B cell (primary cell): ENCODE measurements at regions not wholly inside any gene's neighbourhood (a gene's known extent, or its start where the extent isn't known, plus 50 kb on each side); places are given as distances from the start of the nearest gene placed in this dataset.

Experiments
- ATAC-seq: fragments of 200-7000 bp; cut with Tn5 transposase; one replicate; pipeline ENCODE4 v1.10.0; 2021; ENCODE audit warnings: low read depth, mild to moderate bottlenecking, moderate number of reproducible peaks, moderate library complexity
- CTCF ChIA-PET: fragments of 350-600 bp; sonication (Branson Sonifier 250); formaldehyde crosslinking; loops from one replicate; lab custom pipeline; 2021; ENCODE audit warnings: antibody characterized with exemption, inconsistent platforms; lab: Charles Lee
- POLR2A ChIA-PET: fragments of 350-600 bp; sonication (Branson Sonifier 250); formaldehyde crosslinking; loops from one replicate; lab custom pipeline; 2021; ENCODE audit warnings: antibody characterized with exemption; lab: Charles Lee
- DNase-seq: peaks from one replicate; pipeline ENCODE4 v3.0.0; 2013
- H2AFZ ChIP-seq: 2 replicates; pipeline ENCODE4 v1.6.1; 2012; ENCODE audit warnings: mild to moderate bottlenecking, low read depth, low read length; ENCODE audit not compliant: insufficient read depth, poor library complexity, severe bottlenecking
- H3K27ac ChIP-seq, 2 donors: 1 replicate in 1 of 2; 2 replicates in 1 of 2; pipeline ENCODE4 v1.5.1; 2012 to 2013; ENCODE audit warnings: low read length in 2 of 2, mild to moderate bottlenecking in 2 of 2, moderate library complexity in 1 of 2
- H3K27me3 ChIP-seq, 4 experiments: fragments of 200-600 bp in 1 of 4; sonication (generic) in 1 of 4; replicated peaks in 1 of 4; 1 replicate in 2 of 4; 2 replicates in 2 of 4; pipeline versions ENCODE4 v1.6.1 to v1.7.0; 2013 to 2016; ENCODE audit warnings: low read length in 3 of 4, mild to moderate bottlenecking in 2 of 4, mixed read lengths in 1 of 4, moderate library complexity in 1 of 4; ENCODE audit not compliant: insufficient read depth in 4 of 4, control insufficient read depth in 3 of 4; ENCODE audit errors: control extremely low read depth in 1 of 4
- H3K36me3 ChIP-seq, 2 experiments: replicated peaks in 1 of 2; 1 replicate in 1 of 2; 2 replicates in 1 of 2; pipeline versions ENCODE4 v1.6.1 to v1.7.1; 2013; ENCODE audit warnings: low read length in 1 of 2; ENCODE audit not compliant: insufficient read depth in 2 of 2, control insufficient read depth in 1 of 2; ENCODE audit errors: control extremely low read depth in 1 of 2, extremely low read depth in 1 of 2
- H3K4me1 ChIP-seq, 2 donors: fragments of 200-600 bp in 1 of 2; sonication (generic) in 1 of 2; 1 replicate in 1 of 2; 2 replicates in 1 of 2; pipeline versions ENCODE4 v1.5.1 to v1.6.1; 2013 to 2017; ENCODE audit warnings: low read length in 2 of 2; ENCODE audit not compliant: control insufficient read depth in 2 of 2, insufficient read depth in 2 of 2
- H3K4me2 ChIP-seq: replicated peaks from 2 replicates; pipeline ENCODE3; 2012; ENCODE audit warnings: mild to moderate bottlenecking, low read depth, low read length; ENCODE audit not compliant: poor library complexity, severe bottlenecking
- H3K4me3 ChIP-seq, 5 experiments: fragments of 200-600 bp in 1 of 5; sonication (generic) in 1 of 5; 1 replicate in 3 of 5; 2 replicates in 2 of 5; pipeline versions ENCODE4 v1.5.1 to v1.7.0; 2011 to 2016; ENCODE audit warnings: low read length in 4 of 5, mild to moderate bottlenecking in 4 of 5, low read depth in 2 of 5, control low read depth in 1 of 5, moderate library complexity in 1 of 5; ENCODE audit not compliant: insufficient read depth in 1 of 5; ENCODE audit errors: control extremely low read depth in 1 of 5, extremely low read depth in 1 of 5
- H3K79me2 ChIP-seq: fragments of 200-600 bp; sonication (generic); one replicate; pipeline ENCODE4 v1.6.0; 2016; ENCODE audit warnings: low read length; ENCODE audit not compliant: control insufficient read depth, insufficient read depth
- H3K9ac ChIP-seq: fragments of 200-600 bp; sonication (generic); 2 replicates; pipeline ENCODE4 v1.6.1; 2017; ENCODE audit warnings: mild to moderate bottlenecking, low read length, moderate library complexity
- H3K9me3 ChIP-seq, 3 donors: one replicate each; pipeline versions ENCODE4 v1.6.1 to v1.7.1; 2013; ENCODE audit warnings: low read length in 2 of 3; ENCODE audit not compliant: control insufficient read depth in 2 of 3, insufficient read depth in 1 of 3; ENCODE audit errors: control extremely low read depth in 1 of 3
- H4K20me1 ChIP-seq: 2 replicates; pipeline ENCODE4 v1.6.0; 2012; ENCODE audit warnings: mild to moderate bottlenecking, low read length; ENCODE audit not compliant: insufficient read depth, control insufficient read depth, poor library complexity, severe bottlenecking
- H3K27ac Mint-ChIP-seq: one replicate; pipeline ENCODE4 v1.8.0; 2021; ENCODE audit warnings: mixed read lengths
- H3K27me3 Mint-ChIP-seq: one replicate; pipeline ENCODE4 v1.8.0; 2021; ENCODE audit warnings: mixed read lengths
- H3K4me1 Mint-ChIP-seq: one replicate; pipeline ENCODE4 v1.8.0; 2021; ENCODE audit warnings: mixed read lengths
- H3K4me3 Mint-ChIP-seq: one replicate; pipeline ENCODE4 v1.8.0; 2021; ENCODE audit warnings: mixed read lengths
- H3K9me3 Mint-ChIP-seq: one replicate; pipeline ENCODE4 v1.8.0; 2022; ENCODE audit warnings: mixed read lengths; ENCODE audit not compliant: insufficient read depth
- EZH2 ChIP-seq: IDR thresholded peaks from 2 replicates; pipeline ENCODE4 v1.6.1; 2012; ENCODE audit warnings: borderline replicate concordance, low read depth, mild to moderate bottlenecking, moderate library complexity, low read length; ENCODE audit not compliant: insufficient read depth, poor library complexity, severe bottlenecking
- WGBS: methylation state at CpG from one replicate; pipeline ENCODE4 v1.1.5; 2013; ENCODE audit warnings: missing lambda C conversion rate; ENCODE audit not compliant: insufficient coverage; 5-methylcytosine and 5-hydroxymethylcytosine counted together
- intact Hi-C: fragments of 100-400 bp; cut with micrococcal nuclease; formaldehyde crosslinking; loops from one replicate; pipeline ENCODE4 v1.10.0; 2022
- TF ChIP-seq, protein P1 (sequence below): fragments of 200-600 bp; IDR thresholded peaks from one replicate; pipeline ENCODE4 v1.8.0; 2022; ENCODE audit warnings: antibody characterized with exemption, mild to moderate bottlenecking

DNA sequence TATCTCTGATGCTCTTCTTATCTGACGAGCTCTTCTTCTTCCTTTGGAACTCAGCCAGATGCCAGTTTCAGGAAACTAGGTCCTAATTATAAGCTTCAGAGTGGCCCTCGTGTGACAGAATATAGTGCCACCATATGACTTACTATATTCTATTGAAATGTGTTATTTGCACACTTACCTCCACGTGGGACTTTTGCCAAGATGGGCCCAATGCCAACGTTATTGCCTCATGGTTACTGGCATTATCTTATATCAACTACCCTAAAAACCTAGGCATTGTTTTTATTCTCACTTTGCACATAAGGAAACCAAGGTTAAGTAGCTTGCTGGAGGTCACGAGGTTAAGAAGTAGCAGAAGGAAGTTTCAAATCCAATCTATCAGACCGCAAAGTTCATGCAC is 71.3 kb upstream of the SLCO3A1 start:
- no peaks in the 10 kb centered on the region for H4K20me1 ChIP-seq
- ATAC-seq (no peak), DNase-seq (no peak)
- H3K4me3 ChIP-seq: no peak overlapping the region
- H3K4me1 ChIP-seq: no peaks in the 10 kb centered on the region
- no peak overlapping the region for H3K4me3 Mint-ChIP-seq
- ChIA-PET POLR2A (no interaction called here), CTCF (no interaction called here)
- no peaks in the 10 kb centered on the region for H3K27me3 ChIP-seq
- TF ChIP-seq, protein P1, sequence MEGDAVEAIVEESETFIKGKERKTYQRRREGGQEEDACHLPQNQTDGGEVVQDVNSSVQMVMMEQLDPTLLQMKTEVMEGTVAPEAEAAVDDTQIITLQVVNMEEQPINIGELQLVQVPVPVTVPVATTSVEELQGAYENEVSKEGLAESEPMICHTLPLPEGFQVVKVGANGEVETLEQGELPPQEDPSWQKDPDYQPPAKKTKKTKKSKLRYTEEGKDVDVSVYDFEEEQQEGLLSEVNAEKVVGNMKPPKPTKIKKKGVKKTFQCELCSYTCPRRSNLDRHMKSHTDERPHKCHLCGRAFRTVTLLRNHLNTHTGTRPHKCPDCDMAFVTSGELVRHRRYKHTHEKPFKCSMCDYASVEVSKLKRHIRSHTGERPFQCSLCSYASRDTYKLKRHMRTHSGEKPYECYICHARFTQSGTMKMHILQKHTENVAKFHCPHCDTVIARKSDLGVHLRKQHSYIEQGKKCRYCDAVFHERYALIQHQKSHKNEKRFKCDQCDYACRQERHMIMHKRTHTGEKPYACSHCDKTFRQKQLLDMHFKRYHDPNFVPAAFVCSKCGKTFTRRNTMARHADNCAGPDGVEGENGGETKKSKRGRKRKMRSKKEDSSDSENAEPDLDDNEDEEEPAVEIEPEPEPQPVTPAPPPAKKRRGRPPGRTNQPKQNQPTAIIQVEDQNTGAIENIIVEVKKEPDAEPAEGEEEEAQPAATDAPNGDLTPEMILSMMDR: no peak
- no peak for TF ChIP-seq EZH2
- H3K27ac ChIP-seq: no peak overlapping the region
- 55% methylated on average over 2 of the region's 6 CpGs for WGBS
- H3K27me3 Mint-ChIP-seq: peaks cover 6% of the 10 kb centered on the region
- no peak overlapping the region for H2AFZ ChIP-seq
- no peak overlapping the region for H3K9ac ChIP-seq
- intact Hi-C loops: no loop called here
- no peaks in the 10 kb centered on the region for H3K4me1 Mint-ChIP-seq
- H3K36me3 ChIP-seq: no peaks in the 10 kb centered on the region
- no peaks in the 10 kb centered on the region for H3K9me3 ChIP-seq
- H3K9me3 Mint-ChIP-seq: no peaks in the 10 kb centered on the region
- H3K27ac Mint-ChIP-seq: no peak overlapping the region
- no peak overlapping the region for H3K4me2 ChIP-seq
- H3K79me2 ChIP-seq: no peaks in the 10 kb centered on the region

DNA sequence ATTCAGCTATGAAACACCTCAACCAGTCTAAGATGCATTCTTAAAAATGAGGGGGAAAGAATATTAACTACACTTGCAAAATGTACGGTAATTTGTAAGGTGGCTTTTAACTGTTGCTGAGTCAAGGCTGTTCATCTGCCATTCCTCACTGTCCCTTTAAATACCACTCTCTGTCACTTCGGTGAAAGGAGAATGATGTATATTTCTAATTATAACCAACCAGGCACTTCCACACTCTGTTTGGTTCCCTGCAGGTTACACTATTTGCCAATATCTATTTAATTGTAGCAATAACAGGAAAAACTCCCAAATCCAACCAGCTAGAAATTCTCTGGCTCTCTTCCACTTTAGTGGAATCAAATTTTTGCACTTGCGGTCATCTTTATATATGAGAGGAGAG is 70.5 kb upstream of the SLCO3A1 start:
- intact Hi-C loops: no loop called here
- H3K27me3 Mint-ChIP-seq: peaks cover 6% of the 10 kb centered on the region
- no peak for TF ChIP-seq EZH2
- TF ChIP-seq, protein P1: no peak
- no peaks in the 10 kb centered on the region for H3K36me3 ChIP-seq
- no peaks in the 10 kb centered on the region for H3K79me2 ChIP-seq
- no peak overlapping the region for H2AFZ ChIP-seq
- no peaks in the 10 kb centered on the region for H4K20me1 ChIP-seq
- no peak overlapping the region for H3K27ac Mint-ChIP-seq
- no peaks in the 10 kb centered on the region for H3K9me3 ChIP-seq
- ATAC-seq (no peak), DNase-seq (no peak)
- ChIA-PET POLR2A (no interaction called here), CTCF (no interaction called here)
- H3K4me3 ChIP-seq: no peak overlapping the region
- H3K27me3 ChIP-seq: no peaks in the 10 kb centered on the region
- no CpG with 5 or more reads among the region's 3 CpGs for WGBS
- no peak overlapping the region for H3K9ac ChIP-seq
- no peak overlapping the region for H3K27ac ChIP-seq
- H3K4me2 ChIP-seq: no peak overlapping the region
- H3K9me3 Mint-ChIP-seq: no peaks in the 10 kb centered on the region
- H3K4me1 Mint-ChIP-seq: no peaks in the 10 kb centered on the region
- no peaks in the 10 kb centered on the region for H3K4me1 ChIP-seq
- H3K4me3 Mint-ChIP-seq: no peak overlapping the region
